Neural progenitor cell (in vitro differentiated cells): ENCODE measurements at regions not wholly inside any gene's neighbourhood (a gene's known extent, or its start where the extent isn't known, plus 50 kb on each side); places are given as distances from the start of the nearest gene placed in this dataset.

Experiments
- DNase-seq: peaks from one replicate; pipeline ENCODE4 v3.0.0-alpha.2; 2016; ENCODE audit warnings: low spot score
- H2AFZ ChIP-seq: fragments of 200-600 bp; sonication (generic); replicated peaks from 2 replicates; pipeline ENCODE4 v1.6.1; 2016; ENCODE audit warnings: antibody characterized with exemption
- H3F3A ChIP-seq: fragments of 200-600 bp; sonication (generic); 2 replicates; pipeline ENCODE4 v1.6.1; 2016; ENCODE audit warnings: antibody characterized with exemption, low read depth
- H3K27ac ChIP-seq: fragments of 200-600 bp; sonication (generic); 2 replicates; pipeline ENCODE4 v1.5.1; 2016; ENCODE audit warnings: mild to moderate bottlenecking
- H3K27me3 ChIP-seq: fragments of 200-600 bp; sonication (generic); 2 replicates; pipeline ENCODE4 v1.6.1; 2016; ENCODE audit warnings: mild to moderate bottlenecking, moderate library complexity
- H3K36me3 ChIP-seq: fragments of 200-600 bp; sonication (generic); 2 replicates; pipeline ENCODE4 v1.5.1; 2016
- H3K4me1 ChIP-seq: fragments of 200-600 bp; sonication (generic); 2 replicates; pipeline ENCODE4 v1.6.1; 2016; ENCODE audit warnings: mixed run types
- H3K4me2 ChIP-seq: fragments of 200-600 bp; sonication (generic); 2 replicates; pipeline ENCODE4 v1.6.1; 2016
- H3K4me3 ChIP-seq: fragments of 200-600 bp; sonication (generic); 2 replicates; pipeline ENCODE4 v1.5.1; 2016
- H3K79me2 ChIP-seq: fragments of 200-600 bp; sonication (generic); 2 replicates; pipeline ENCODE4 v1.6.1; 2016; ENCODE audit warnings: low read depth
- H3K9ac ChIP-seq: fragments of 200-600 bp; sonication (generic); 2 replicates; pipeline ENCODE4 v1.6.1; 2016
- H3K9me3 ChIP-seq: fragments of 200-600 bp; sonication (generic); 2 replicates; pipeline ENCODE4 v1.5.1; 2016; ENCODE audit warnings: low read depth
- H4K20me1 ChIP-seq: fragments of 200-600 bp; sonication (generic); 2 replicates; pipeline ENCODE4 v1.6.1; 2016; ENCODE audit warnings: low read depth
- H3K27ac Mint-ChIP-seq: 3 replicates; pipeline ENCODE4 v1.8.0; 2021; ENCODE audit warnings: mixed read lengths
- H3K27me3 Mint-ChIP-seq: 2 replicates; pipeline ENCODE4 v1.8.0; 2022; ENCODE audit warnings: low read depth, mild to moderate bottlenecking, inconsistent platforms, moderate library complexity, mixed read lengths; ENCODE audit not compliant: insufficient read depth
- H3K36me3 Mint-ChIP-seq: 3 replicates; pipeline ENCODE4 v1.8.0; 2021; ENCODE audit warnings: mixed read lengths
- H3K4me1 Mint-ChIP-seq: 3 replicates; pipeline ENCODE4 v1.8.0; 2021; ENCODE audit warnings: mixed read lengths
- H3K4me3 Mint-ChIP-seq: 3 replicates; pipeline ENCODE4 v1.8.0; 2021; ENCODE audit warnings: mild to moderate bottlenecking, moderate library complexity, mixed read lengths
- H3K9me3 Mint-ChIP-seq: 3 replicates; pipeline ENCODE4 v1.8.0; 2020; ENCODE audit warnings: mixed read lengths
- CTCF ChIP-seq: fragments of 200-600 bp; sonication (generic); IDR thresholded peaks from 2 replicates; pipeline ENCODE4 v1.5.1; 2017; ENCODE audit warnings: antibody characterized with exemption, mild to moderate bottlenecking
- EZH2 ChIP-seq: fragments of 200-600 bp; sonication (generic); IDR thresholded peaks from 2 replicates; pipeline ENCODE4 v1.6.1; 2017; ENCODE audit warnings: antibody characterized with exemption, mild to moderate bottlenecking, moderate library complexity
- EZH2phosphoT487 ChIP-seq: fragments of 200-600 bp; sonication (generic); IDR thresholded peaks from 2 replicates; pipeline ENCODE4 v1.6.1; 2017; ENCODE audit warnings: antibody characterized with exemption

- TF ChIP-seq EZH2phosphoT487 (no peak), CTCF (no peak)
- H3K4me1 Mint-ChIP-seq, result no peaks in the 10 kb centered on the region
- no peak overlapping the region for H3K27ac Mint-ChIP-seq
Observed at GRCh38 chr2:190136825-190137224, 74.3 kb upstream of the MSTN start.

GRCh38 chr2:190136259-190136658, 73.7 kb upstream of the MSTN start:
- Mint-ChIP-seq H3K27me3 (no peaks in the 10 kb centered on the region), H3K9me3 (peaks cover 24% of the 10 kb centered on the region)

More at GRCh38 chr2:190136825-190137224, 74.3 kb upstream of the MSTN start:
- H2AFZ ChIP-seq, result no peak overlapping the region
- no peaks in the 10 kb centered on the region for H3K36me3 ChIP-seq
- Mint-ChIP-seq H3K4me3 (no peak overlapping the region), H3K9me3 (peaks cover 28% of the 10 kb centered on the region), H3K27me3 (no peaks in the 10 kb centered on the region), H3K36me3 (peaks cover 5% of the 10 kb centered on the region)
- H3K9me3 ChIP-seq, result no peaks in the 10 kb centered on the region
- no peaks in the 10 kb centered on the region for H4K20me1 ChIP-seq
- no peaks in the 10 kb centered on the region for H3K27me3 ChIP-seq
- no peak overlapping the region for H3K9ac ChIP-seq
- H3K4me2 ChIP-seq, result no peak overlapping the region
- H3K4me1 ChIP-seq, result no peaks in the 10 kb centered on the region
- no peak overlapping the region for H3K27ac ChIP-seq
- H3K4me3 ChIP-seq, result no peak overlapping the region
- no peak for DNase-seq
- no peaks in the 10 kb centered on the region for H3F3A ChIP-seq
- H3K79me2 ChIP-seq, result no peaks in the 10 kb centered on the region

GRCh38 chr2:190129421-190130199, 67.1 kb upstream of the MSTN start:
- Histone ChIP-seq H3K9me3 (no peaks in the 10 kb centered on the region), H3K36me3 (no peaks in the 10 kb centered on the region), H3K27ac (no peak overlapping the region), H3K79me2 (no peaks in the 10 kb centered on the region), H4K20me1 (no peaks in the 10 kb centered on the region), H3K9ac (no peak overlapping the region), H3F3A (no peaks in the 10 kb centered on the region), H3K27me3 (no peaks in the 10 kb centered on the region), H3K4me3 (no peak overlapping the region), H3K4me2 (no peak overlapping the region), H2AFZ (no peak overlapping the region), H3K4me1 (no peaks in the 10 kb centered on the region)
- Mint-ChIP-seq H3K4me3 (no peak overlapping the region), H3K27ac (no peak overlapping the region), H3K27me3 (no peaks in the 10 kb centered on the region), H3K4me1 (no peaks in the 10 kb centered on the region), H3K9me3 (peaks cover 7% of the 10 kb centered on the region), H3K36me3 (no peaks in the 10 kb centered on the region)
- TF ChIP-seq CTCF, result no peak
- no peak for TF ChIP-seq EZH2
- DNase-seq, result no peak

More at GRCh38 chr2:190136259-190136658, 73.7 kb upstream of the MSTN start:
- no peaks in the 10 kb centered on the region for H4K20me1 ChIP-seq
- no peak overlapping the region for H3K27ac ChIP-seq
- no peak overlapping the region for H3K27ac Mint-ChIP-seq
- H2AFZ ChIP-seq, result no peak overlapping the region
- no peaks in the 10 kb centered on the region for H3K9me3 ChIP-seq
- no peaks in the 10 kb centered on the region for H3K79me2 ChIP-seq
- H3K27me3 ChIP-seq, result no peaks in the 10 kb centered on the region
- no peaks in the 10 kb centered on the region for H3K4me1 Mint-ChIP-seq
- no peaks in the 10 kb centered on the region for H3K36me3 ChIP-seq
- H3K4me1 ChIP-seq, result no peaks in the 10 kb centered on the region
- no peak overlapping the region for H3K4me3 ChIP-seq
- H3K4me2 ChIP-seq, result no peak overlapping the region
- no peak for TF ChIP-seq EZH2phosphoT487
- no peak for TF ChIP-seq CTCF
- no peak for TF ChIP-seq EZH2
- H3K4me3 Mint-ChIP-seq, result no peak overlapping the region
- H3K9ac ChIP-seq, result no peak overlapping the region
- peaks cover 2% of the 10 kb centered on the region for H3K36me3 Mint-ChIP-seq
- no peaks in the 10 kb centered on the region for H3F3A ChIP-seq
- DNase-seq, result no peak
